Heart left ventricle (tissue), 13 donors: ENCODE measurements at regions not wholly inside any gene's neighbourhood (a gene's known extent, or its start where the extent isn't known, plus 50 kb on each side); places are given as distances from the start of the nearest gene placed in this dataset.
"Not testable (repeated sequence)": the region's sequence is repeated elsewhere in the genome, so short reads cannot be mapped to it uniquely, and the experiment has no call there.

Experiments used
- CTCF ChIP-seq, 12 donors: fragments of 200-600 bp; sonication (generic) in 4 of 12; IDR thresholded peaks; one replicate each; pipeline versions ENCODE4 v1.5.0 to v1.8.0; 2018 to 2022; ENCODE audit warnings: antibody characterized with exemption in 12 of 12, mild to moderate bottlenecking in 5 of 12
- POLR2A ChIP-seq, 2 donors: fragments of 450-650 bp; IDR thresholded peaks; one replicate each; pipeline ENCODE4 v1.6.1; 2017; ENCODE audit warnings: antibody characterized with exemption in 2 of 2, mild to moderate bottlenecking in 2 of 2, moderate library complexity in 2 of 2
- donor health status: ischemic (EF 13 %, LVEDD 7.1; RV severe dilation, severe dysfunction).
- donor health status: DM: no; HTN: yes; CAD: no.
- donor health status: DM: no; HTN: no; CAD: no.
- donor health status: ischemic (EF 25% LVEDD 6.9; RV normal size, moderate dysfunction).
- donor health status: ischemic (EF 25% LVEDD 5.7; RV mildly dilated, moderate dysfunction).
- donor health status: ischemic (EF 35%, LVEDD 5.7; RV mildly dilated, moderate dysfunction).
- donor health status: nonischemic (EF 11% LVEDD 7.7; RV severe dilation, severe dysfunction).
- donor health status: DM: yes; HTN: yes; CAD: no.
- donor health status: PGD.
- donor health status: ischemic (EF 29% LVEDD 5.4; RV normal size, mild dysfunction).
- donor health status: nonischemic (EF 23%, LVEDD 6.1; RV moderate dilation, normal function).

GRCh38 chrX:1085871-1086270, 126.6 kb downstream of the CRLF2 start:
- not testable (repeated sequence) for TF ChIP-seq CTCF, POLR2A (IDR thresholded peaks at IDR 0.05)
